HG02678 (cell line): ENCODE measurements at regions not wholly inside any gene's neighbourhood (a gene's known extent, or its start where the extent isn't known, plus 50 kb on each side); places are given as distances from the start of the nearest gene placed in this dataset.
A peak's percentile ranks its signal among the peaks of the same experiment; 100 is the strongest.
"Not testable (repeated sequence)": the region's sequence is repeated elsewhere in the genome, so short reads cannot be mapped to it uniquely, and the experiment has no call there.

ENCODE experiments used
- ATAC-seq: cut with Tn5 transposase; IDR thresholded peaks from one replicate; pipeline ENCODE4 v1.9.1; 2021; ENCODE audit warnings: mild to moderate bottlenecking, moderate library complexity; ENCODE audit not compliant: unreplicated experiment

DNA sequence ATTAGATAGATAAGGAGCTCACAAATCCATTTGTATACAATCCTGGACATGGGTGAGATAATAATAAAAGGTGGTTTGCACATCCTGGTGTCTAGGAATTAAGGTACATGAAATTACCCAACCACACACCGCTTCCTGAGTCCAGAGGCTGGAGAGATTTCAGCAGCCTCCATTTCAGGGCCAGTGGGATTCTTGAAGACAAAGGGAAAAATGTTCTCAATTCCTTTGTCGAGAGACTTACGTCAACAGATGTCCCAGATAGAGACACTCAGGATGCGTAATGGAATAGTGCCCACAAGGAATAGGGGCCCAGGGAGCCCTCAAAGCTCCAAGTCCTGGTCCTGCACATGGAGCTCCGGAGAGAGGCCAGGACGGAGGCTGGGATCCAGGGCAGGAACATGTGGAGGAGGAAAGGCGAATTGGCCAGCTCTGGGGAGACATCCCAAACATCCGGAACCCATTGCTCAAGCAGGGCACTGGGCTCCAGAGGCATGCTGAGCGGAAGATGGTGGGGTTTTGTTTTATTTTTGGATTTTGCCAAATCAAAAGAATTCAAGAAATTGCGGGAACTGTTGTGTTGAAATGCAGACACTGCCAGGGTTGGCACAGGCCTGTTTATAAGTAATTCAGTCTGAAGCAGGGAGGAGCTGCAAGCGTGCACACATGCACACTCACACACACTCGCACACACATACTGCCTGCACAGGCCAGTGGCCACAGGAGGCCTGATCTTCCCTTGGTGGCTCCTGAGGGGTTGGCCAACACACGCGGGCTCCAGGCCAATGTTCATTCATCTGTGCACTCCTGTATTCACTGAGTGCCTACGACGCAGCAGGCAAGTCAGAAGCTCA, 97.2 kb downstream of the NOG start:
- no peak for ATAC-seq

DNA sequence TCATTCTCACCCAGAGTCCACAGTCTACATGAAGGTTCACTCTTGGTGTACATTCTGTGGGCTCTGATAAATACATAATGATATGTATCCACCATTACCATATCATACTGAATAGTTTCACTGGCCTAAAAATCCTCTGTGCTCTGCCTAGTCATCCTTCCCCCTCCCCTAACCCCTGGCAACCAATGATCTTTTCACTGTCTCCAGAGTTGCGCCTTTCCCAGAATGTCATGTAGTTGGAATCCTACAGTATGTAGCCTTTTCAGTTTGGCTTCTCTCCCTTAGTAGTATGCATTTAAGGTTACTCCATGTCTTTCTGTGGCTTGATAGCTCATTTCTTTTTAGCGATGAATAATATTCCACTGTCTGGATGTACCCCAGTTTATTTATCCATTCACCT, 101.3 kb downstream of the NOG start:
- no peak for ATAC-seq

GRCh38 chr17:56697190-56697589, 103.7 kb downstream of the NOG start:
- ATAC-seq = no peak

- no peak for ATAC-seq
Measured at GRCh38 chr17:56699186-56699894, 105.8 kb downstream of the NOG start.

DNA sequence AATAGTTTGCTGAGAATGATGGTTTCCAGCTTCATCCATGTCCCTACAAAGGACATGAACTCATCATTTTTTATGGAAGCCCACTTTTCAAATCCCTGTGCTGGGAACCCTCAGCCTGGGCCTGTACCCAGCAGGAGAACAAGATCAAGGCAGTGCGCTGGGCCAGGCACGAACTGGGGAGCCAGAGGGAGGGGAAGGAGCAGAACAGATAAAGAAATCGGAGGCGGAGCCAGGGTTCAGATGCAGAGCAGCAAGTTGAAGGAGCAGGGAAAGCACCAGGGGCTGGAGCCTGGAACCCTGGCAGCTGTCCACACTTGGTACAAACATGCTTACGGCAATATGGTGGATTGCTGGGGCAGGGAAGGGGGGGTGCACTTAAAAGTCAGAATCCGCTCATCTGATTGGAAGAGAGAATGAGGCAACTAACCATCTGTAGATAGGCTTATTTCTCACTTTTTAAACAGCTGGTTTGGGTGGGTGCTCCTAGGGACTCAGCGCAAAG, 107.5 kb downstream of the NOG start:
- no peak for ATAC-seq

GRCh38 chr17:56707312-56708219, 114.1 kb downstream of the NOG start:
- ATAC-seq = no peak

GRCh38 chr17:56708220-56708558, 114.7 kb downstream of the NOG start:
- ATAC-seq = no peak

DNA sequence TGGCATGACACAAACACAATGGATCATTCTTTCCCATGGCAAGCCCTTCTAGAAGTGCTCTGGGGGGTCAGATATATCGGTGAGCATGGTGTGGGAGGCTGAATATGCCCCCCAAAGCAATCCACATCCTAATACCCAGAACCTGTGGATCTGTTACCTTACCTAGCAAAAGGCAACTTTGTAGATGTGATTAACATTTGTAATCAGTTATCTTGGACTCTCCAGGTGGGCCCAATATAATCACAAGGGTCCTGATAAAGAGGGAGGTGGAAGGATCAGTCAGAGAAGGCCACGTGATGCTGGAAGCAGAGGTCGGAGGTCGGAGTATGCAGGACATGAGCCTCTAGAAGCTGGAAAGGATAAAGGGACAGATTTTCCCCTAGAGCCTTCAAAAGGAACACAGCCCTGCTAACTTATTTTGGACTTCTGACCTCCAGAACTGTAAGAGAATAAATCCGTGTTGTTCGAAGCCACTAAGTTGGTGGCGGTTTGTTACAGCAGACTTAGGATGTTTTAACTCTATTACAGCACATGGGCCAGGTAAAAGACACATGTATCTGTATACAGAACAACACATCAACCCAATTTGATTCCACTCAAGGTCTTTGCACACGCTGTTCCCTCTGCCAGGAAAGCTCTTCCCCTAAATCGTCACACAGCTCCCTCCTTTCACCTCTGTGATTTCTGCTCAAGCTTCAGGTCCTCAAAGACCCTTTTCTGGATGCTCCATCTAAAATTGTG, 115.3 kb downstream of the NOG start:
- ATAC-seq = no peak

DNA sequence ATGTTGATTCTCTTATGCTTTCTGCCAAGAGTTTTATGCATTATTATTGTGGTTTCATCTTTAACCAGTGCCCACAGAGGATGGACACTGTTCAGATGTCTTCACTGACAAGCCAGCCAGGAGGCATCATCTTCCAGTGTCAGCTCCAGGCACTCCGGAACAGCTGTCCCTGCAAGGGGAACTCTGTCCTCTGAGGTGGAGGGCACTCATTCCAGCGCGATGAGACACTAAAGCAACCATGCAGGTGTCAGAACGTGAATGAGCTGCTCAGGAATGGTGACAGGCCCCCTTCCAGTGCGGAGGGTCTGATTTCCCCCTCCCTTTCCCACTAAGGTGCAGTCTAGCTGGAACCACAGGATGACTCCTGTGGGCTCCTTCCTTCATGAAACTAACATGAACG, 117.5 kb downstream of the NOG start:
- ATAC-seq = no peak

GRCh38 chr17:56715613-56716357, 117.9 kb downstream of the C17orf67 start:
- peak; percentile 85 for ATAC-seq

- no peak for ATAC-seq
Measured at GRCh38 chr17:56717471-56717870, 116.2 kb downstream of the C17orf67 start.

GRCh38 chr17:56718515-56718914, 115.2 kb downstream of the C17orf67 start:
- no peak for ATAC-seq

- ATAC-seq = no peak
Measured at GRCh38 chr17:56723421-56723820, 110.3 kb downstream of the C17orf67 start.

GRCh38 chr17:56724664-56725063, 109.1 kb downstream of the C17orf67 start:
- no peak for ATAC-seq

DNA sequence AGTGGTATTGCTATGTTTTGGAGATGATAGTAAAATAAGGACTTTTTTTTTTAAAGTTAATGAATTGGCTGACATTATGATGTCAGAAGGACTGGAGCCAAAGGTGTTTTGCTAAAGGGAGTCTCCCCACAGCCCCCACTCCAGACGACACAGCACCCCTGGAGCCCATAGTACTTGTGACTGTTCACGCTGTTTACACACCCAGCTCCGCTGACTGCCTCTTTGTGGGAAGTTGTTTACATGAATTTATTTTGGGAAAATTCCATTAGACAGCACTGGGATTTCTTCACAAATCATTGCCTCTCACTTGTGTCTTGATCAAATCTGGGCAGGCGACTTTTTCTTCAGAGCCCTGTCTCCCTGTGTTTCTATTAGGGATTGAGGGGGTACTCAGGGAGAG, 108.6 kb downstream of the C17orf67 start:
- no peak for ATAC-seq

DNA sequence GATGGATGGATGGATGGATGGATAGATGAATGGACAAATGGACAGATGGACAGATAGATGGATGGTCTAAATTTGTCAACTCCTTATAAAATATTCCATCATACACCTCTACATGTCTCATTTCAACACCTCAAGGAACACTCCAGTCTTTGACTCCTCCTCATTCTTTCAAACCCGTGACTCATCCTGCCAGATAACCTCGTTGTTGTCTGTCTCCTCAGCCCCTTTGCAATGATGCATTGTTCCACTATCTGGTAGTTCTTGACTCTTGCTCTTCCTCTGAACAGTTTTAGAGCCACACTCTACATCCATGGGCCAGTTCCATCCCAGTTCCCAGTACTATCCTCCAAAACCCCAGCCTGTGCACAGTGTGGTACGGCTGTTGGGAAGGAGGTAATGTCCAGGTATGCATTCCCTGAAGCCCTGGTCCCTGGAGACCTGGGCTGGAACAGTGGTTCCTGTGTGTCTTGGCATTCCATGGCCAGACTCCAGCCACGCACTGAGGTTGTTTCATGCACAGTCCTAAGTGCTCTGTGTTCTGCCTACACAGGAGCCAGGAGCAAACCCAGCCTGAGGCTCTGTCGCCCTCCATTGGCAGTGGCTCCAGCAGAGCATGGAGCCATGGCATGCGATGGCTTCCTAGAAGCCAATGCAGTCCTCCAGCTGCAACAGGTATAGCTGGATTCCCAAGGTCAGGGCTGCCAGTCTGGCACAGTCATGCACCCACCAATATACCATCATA, 105.7 kb downstream of the C17orf67 start:
- no peak for ATAC-seq

DNA sequence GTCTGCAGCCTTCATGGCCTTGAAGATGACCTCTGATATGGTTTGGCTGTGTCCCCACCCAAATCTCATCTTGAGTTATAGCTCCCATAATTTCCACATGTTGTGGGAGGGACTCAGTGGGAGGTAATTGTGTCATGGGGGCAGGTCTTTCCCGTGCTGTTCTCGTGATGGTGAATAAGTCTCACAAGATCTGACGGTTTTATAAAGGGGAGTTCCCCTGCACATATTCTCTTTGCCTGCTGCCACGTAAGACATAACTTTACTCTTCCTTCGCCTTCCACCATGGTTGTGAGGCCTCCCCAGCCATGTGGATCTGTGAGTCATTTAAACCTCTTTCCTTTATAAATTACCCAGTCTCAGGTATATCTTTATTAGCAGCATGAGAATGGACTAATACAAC, 102.6 kb downstream of the C17orf67 start:
- ATAC-seq = not testable (repeated sequence)

DNA sequence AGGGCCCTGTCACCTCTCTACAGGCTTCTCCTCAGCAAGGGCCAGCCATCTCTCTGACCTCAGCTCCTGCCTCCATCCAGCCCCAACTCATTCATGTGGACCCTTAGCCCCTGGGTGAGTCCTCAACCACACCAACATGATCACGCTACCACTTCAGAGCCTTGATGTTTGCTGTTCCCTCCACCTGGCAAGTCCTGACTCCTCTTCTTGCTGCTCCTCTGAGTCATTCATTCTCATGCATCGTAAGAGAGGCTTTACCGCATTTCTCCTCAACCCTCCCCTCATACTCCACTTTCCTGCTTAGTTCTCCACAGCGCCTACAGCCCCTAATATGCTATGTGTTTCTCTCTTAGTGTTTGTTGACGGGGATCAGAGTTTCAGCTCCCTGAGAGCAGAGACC, 99.9 kb downstream of the C17orf67 start:
- no peak for ATAC-seq

DNA sequence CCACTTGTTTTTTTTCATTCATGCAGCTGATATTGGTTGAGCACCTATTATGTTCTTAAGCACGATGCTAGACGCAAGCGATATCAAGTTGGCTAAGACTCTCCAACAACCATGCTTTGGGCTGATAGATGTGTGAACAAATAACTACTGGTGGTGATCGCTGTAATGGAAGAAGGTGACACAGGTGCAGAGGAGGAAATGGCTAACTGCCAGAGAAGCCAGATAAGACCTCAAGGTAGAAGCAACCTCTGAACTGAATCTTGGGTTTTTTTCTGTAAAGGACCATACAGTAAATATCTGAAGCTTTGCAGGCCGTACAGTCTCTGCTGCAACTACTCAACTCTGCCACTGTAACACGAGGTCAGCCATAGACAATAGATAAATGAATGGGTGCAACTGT, 97.9 kb downstream of the C17orf67 start:
- no peak for ATAC-seq
